Psoas muscle (tissue), 7 donors: ENCODE measurements at regions not wholly inside any gene's neighbourhood (a gene's known extent, or its start where the extent isn't known, plus 50 kb on each side); places are given as distances from the start of the nearest gene placed in this dataset.

Source experiments
- ATAC-seq, 4 donors: fragments of 200-7000 bp; cut with Tn5 transposase; one replicate each; pipeline ENCODE4 v1.9.1; 2020; ENCODE audit warnings: moderate library complexity in 3 of 4, mild to moderate bottlenecking in 2 of 4
- DNase-seq, 2 donors: peaks; one replicate each; pipeline ENCODE4 v3.0.0-alpha.2; 2020
- H3K27ac ChIP-seq: fragments of 200-600 bp; one replicate; pipeline ENCODE4 v1.8.0; 2022
- H3K27me3 ChIP-seq, 3 donors: fragments of 200-600 bp in 1 of 3; one replicate each; pipeline versions ENCODE4 v1.6.1 to v1.8.0; 2013 to 2022; ENCODE audit warnings: low read length in 2 of 3, mild to moderate bottlenecking in 2 of 3, moderate library complexity in 1 of 3; ENCODE audit not compliant: insufficient read depth in 3 of 3
- H3K36me3 ChIP-seq, 2 donors: fragments of 200-600 bp in 1 of 2; one replicate each; pipeline versions ENCODE4 v1.6.1 to v1.8.0; 2013 to 2022; ENCODE audit warnings: low read depth in 1 of 2, mild to moderate bottlenecking in 1 of 2, moderate library complexity in 1 of 2; ENCODE audit not compliant: insufficient read depth in 1 of 2
- H3K4me1 ChIP-seq: fragments of 200-600 bp; one replicate; pipeline ENCODE4 v1.8.0; 2022
- H3K4me3 ChIP-seq: fragments of 200-600 bp; one replicate; pipeline ENCODE4 v1.8.0; 2022; ENCODE audit warnings: mild to moderate bottlenecking
- H3K9me3 ChIP-seq: fragments of 200-600 bp; one replicate; pipeline ENCODE4 v1.8.0; 2022
- WGBS, 3 donors: extraction: QIAGEN DNeasy Blood & Tissue Kit; methylation state at CpG; one replicate each; pipeline versions ENCODE4 v1.1.6 to v1.1.7; 2013; 5-methylcytosine and 5-hydroxymethylcytosine counted together
- intact Hi-C, 2 donors: fragments of 100-400 bp; cut with DNase I; formaldehyde crosslinking; loops; one replicate each; pipeline versions ENCODE4 v1.11.0 to v1.14.2; 2022
- TF ChIP-seq, protein P1 (sequence below): fragments of 200-600 bp; IDR thresholded peaks from one replicate; pipeline ENCODE4 v1.8.0; 2022; ENCODE audit warnings: antibody characterized with exemption
- donor health status: healthy with polysubstance abuse.
- donor health status: DM: no; HTN: no; CAD: no; lungs with moderate emphysema.
- donor health status: Bipolar disorder and iron deficiency.
- donor health status: healthy.
- donor health status: DM: yes; HTN: yes; CAD: no.
- donor health status: DM: no; HTN: no; CAD: no.
- donor health status: DM: yes; HTN: yes; CAD: no.

DNA sequence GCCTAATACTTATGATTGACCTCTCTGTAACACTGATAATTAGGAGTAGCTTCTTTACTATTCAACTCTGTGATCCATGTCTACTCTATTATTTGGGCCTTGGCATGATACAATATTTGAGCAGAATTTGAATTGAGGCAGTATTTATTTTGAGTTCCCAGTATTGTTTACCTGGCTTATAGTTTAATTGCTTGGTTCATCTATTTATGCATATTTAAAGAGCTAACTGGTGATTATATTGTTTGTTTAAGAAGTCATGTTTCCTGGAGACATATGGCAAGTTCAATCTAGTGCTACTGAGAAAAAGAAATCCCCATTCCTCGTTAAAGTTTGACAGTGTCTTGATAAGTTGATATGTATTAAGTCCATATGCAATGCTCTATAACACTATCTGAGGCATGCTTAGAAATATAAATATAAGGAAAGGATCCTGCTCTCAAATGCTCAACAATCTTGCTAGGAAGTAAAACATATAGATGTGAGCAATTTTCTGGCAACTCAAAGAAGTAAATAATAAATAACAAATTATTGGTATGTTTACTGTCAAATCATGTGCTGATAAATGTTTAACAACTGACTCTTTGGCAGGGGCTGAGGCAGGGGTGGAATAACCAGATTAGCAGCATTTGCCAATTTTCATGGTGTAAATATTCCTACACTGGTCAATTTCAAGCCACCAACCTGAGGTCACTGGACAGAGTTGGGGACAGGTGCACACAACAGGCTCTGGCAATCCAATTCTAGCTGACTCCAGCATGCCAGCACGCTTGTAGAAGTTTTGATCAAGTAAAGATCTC, 430.2 kb upstream of the PIK3C3 start:
- H3K36me3 ChIP-seq, result no peaks in the 10 kb centered on the region
- H3K4me1 ChIP-seq, result no peaks in the 10 kb centered on the region
- intact Hi-C loops, result no loop called here
- ATAC-seq, result no peak
- no peak overlapping the region for H3K27ac ChIP-seq
- no peaks in the 10 kb centered on the region for H3K9me3 ChIP-seq
- H3K4me3 ChIP-seq, result no peak overlapping the region
- WGBS, 3 donors, result 37 to 52% (median 50%) methylated on average over 2 of the region's 2 CpGs
- no peak for DNase-seq
- H3K27me3 ChIP-seq, result no peaks in the 10 kb centered on the region
- TF ChIP-seq, protein P1, sequence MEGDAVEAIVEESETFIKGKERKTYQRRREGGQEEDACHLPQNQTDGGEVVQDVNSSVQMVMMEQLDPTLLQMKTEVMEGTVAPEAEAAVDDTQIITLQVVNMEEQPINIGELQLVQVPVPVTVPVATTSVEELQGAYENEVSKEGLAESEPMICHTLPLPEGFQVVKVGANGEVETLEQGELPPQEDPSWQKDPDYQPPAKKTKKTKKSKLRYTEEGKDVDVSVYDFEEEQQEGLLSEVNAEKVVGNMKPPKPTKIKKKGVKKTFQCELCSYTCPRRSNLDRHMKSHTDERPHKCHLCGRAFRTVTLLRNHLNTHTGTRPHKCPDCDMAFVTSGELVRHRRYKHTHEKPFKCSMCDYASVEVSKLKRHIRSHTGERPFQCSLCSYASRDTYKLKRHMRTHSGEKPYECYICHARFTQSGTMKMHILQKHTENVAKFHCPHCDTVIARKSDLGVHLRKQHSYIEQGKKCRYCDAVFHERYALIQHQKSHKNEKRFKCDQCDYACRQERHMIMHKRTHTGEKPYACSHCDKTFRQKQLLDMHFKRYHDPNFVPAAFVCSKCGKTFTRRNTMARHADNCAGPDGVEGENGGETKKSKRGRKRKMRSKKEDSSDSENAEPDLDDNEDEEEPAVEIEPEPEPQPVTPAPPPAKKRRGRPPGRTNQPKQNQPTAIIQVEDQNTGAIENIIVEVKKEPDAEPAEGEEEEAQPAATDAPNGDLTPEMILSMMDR, result no peak

DNA sequence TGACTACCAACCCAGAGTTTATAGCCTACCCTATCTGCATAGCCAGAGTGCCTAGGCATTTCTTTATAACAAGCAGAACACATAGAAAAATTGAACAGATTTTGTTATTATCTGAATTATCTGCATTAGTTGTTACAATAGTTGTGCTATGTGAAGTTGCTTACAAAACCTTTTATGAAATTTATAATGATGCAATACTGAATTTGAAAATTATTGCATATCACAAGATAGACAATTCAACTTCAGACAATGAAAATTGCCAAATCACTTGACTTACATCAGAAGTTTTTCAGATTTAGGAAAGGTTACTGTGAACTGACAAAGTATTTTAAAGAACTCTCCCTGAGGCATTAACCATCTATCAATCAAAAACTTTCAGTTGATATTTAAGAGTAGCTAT, 437.9 kb upstream of the PIK3C3 start:
- intact Hi-C loops, result no loop called here

DNA sequence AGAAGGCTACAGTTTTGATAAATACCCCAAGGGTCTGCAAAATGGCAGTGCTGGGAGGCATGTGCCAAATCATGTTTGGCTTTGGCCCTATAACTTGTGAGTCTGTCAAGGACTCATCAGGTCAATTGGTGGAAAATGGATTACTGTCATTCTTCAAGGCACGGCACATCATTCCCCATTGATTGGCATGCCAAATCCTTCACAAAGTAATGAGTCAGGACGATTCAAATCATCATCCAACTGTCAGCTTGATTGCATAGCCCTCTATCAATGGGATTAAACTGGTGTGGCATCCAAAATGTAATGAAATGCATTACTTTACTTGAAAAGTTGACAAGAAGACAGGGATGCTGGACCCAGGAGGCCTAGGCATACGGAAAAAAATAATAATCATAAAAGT, 441.6 kb upstream of the PIK3C3 start:
- no peaks in the 10 kb centered on the region for H3K27me3 ChIP-seq
- H3K27ac ChIP-seq, result no peak overlapping the region
- no peaks in the 10 kb centered on the region for H3K9me3 ChIP-seq
- 71% methylated on average over 3 of the region's 3 CpGs for WGBS, 3 donors
- ATAC-seq (no peak), DNase-seq (no peak)
- TF ChIP-seq, protein P1, result no peak
- intact Hi-C loops, result no loop called here
- H3K36me3 ChIP-seq, result no peaks in the 10 kb centered on the region
- H3K4me3 ChIP-seq, result no peak overlapping the region
- no peaks in the 10 kb centered on the region for H3K4me1 ChIP-seq

More for the DNA sequence above, 437.9 kb upstream of the PIK3C3 start:
- no peaks in the 10 kb centered on the region for H3K36me3 ChIP-seq
- no peaks in the 10 kb centered on the region for H3K27me3 ChIP-seq
- no peak for DNase-seq
- no peaks in the 10 kb centered on the region for H3K4me1 ChIP-seq
- no peaks in the 10 kb centered on the region for H3K9me3 ChIP-seq
- TF ChIP-seq, protein P1, result no peak
- H3K4me3 ChIP-seq, result no peak overlapping the region
- H3K27ac ChIP-seq, result no peak overlapping the region
- no peak for ATAC-seq

DNA sequence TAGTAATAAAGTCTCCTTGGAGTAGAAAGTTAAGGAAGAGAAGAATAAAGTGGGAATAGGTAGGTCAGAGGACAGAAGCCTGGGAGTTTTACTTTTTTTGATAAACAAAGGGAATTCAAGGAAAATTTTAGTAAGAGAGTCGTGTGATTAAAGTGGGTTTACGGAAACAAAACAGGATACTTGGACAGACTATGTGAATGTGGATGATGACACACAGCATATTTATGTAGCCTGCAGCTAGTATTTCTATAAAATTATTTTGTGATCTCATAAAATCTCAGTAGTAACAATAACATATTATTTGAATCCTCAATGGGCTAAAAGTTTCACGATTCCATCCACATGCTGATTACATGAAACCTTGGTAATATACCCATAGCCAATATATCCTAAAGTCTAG, 450.7 kb upstream of the PIK3C3 start:
- H3K27me3 ChIP-seq, result no peaks in the 10 kb centered on the region
- TF ChIP-seq, protein P1, result no peak
- WGBS, 3 donors, result 78 to 82% (median 80%) methylated on average over 3 of the region's 3 CpGs
- no peaks in the 10 kb centered on the region for H3K9me3 ChIP-seq
- no peak overlapping the region for H3K27ac ChIP-seq
- no peak for DNase-seq
- H3K4me1 ChIP-seq, result no peaks in the 10 kb centered on the region
- H3K36me3 ChIP-seq, result no peaks in the 10 kb centered on the region
- intact Hi-C loops, result loop anchor here in 1 of 2 donors (10.0 kb wide), 1 partner anchor 60 kb away; no protein-coding TSS in a partner anchor
- no peak overlapping the region for H3K4me3 ChIP-seq
- ATAC-seq, result no peak

DNA sequence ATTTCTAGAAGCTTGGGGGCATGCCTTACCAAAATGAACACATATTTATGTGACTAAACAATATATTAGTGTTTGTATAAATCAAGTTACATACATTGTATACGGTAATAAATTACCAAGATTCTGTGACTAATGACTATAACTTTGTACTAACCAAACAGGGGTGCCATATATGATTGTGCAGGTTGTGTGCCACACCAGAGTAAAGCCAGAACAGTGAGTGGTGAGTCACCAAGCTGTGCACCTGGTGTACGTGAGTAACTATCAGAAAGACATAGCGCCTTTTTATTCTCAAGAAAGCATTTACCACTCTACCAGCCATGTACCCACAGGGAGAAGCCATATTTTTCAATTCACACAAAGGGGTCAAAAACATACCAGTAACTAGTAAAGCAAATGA, 453.2 kb upstream of the PIK3C3 start:
- DNase-seq (no peak), ATAC-seq (no peak)
- Histone ChIP-seq H3K27ac (no peak overlapping the region), H3K27me3 (no peaks in the 10 kb centered on the region), H3K4me3 (no peak overlapping the region), H3K4me1 (no peaks in the 10 kb centered on the region), H3K9me3 (no peaks in the 10 kb centered on the region), H3K36me3 (no peaks in the 10 kb centered on the region)
- TF ChIP-seq, protein P1, result no peak
- WGBS, 3 donors, result 93 to 94% (median 93%) methylated on average over 3 of the region's 3 CpGs
- intact Hi-C loops, result loop anchor here in 1 of 2 donors (10.0 kb wide), 1 partner anchor 63 kb away; no protein-coding TSS in a partner anchor
